Vagina (tissue), 2 donors: ENCODE measurements at regions not wholly inside any gene's neighbourhood (a gene's known extent, or its start where the extent isn't known, plus 50 kb on each side); places are given as distances from the start of the nearest gene placed in this dataset.

Experiments
- DNase-seq, 2 donors: peaks; one replicate each; pipeline ENCODE4 v3.0.0-alpha.2; 2017; ENCODE audit errors: extremely low spot score in 2 of 2
- H3K27ac ChIP-seq: fragments of 200-600 bp; sonication (generic); one replicate; pipeline ENCODE4 v1.5.1; 2019
- H3K27me3 ChIP-seq: fragments of 200-600 bp; sonication (generic); one replicate; pipeline ENCODE4 v1.5.1; 2019
- H3K36me3 ChIP-seq, 2 donors: fragments of 200-600 bp; sonication (generic); one replicate each; pipeline ENCODE4 v1.5.1; 2017 to 2019
- H3K4me1 ChIP-seq: fragments of 200-600 bp; sonication (generic); one replicate; pipeline ENCODE4 v1.5.1; 2019
- H3K4me3 ChIP-seq, 2 donors: fragments of 200-600 bp; sonication (generic); 1 replicate in 1 of 2; 2 replicates in 1 of 2; pipeline ENCODE4 v1.5.1; 2016 to 2019
- H3K9me3 ChIP-seq: fragments of 200-600 bp; sonication (generic); one replicate; pipeline ENCODE4 v1.5.1; 2019
- POLR2A ChIP-seq, 2 donors: fragments of 450-650 bp; IDR thresholded peaks; one replicate each; pipeline ENCODE4 v1.6.1; 2017; ENCODE audit warnings: antibody characterized with exemption in 2 of 2, mild to moderate bottlenecking in 2 of 2, moderate library complexity in 2 of 2
- POLR2AphosphoS5 ChIP-seq, 2 donors: sonication (generic); formaldehyde crosslinking; IDR thresholded peaks; one replicate each; pipeline ENCODE4 v1.9.0; 2017; ENCODE audit warnings: antibody characterized with exemption in 2 of 2, mild to moderate bottlenecking in 2 of 2, low read depth in 1 of 2; ENCODE audit not compliant: insufficient read depth in 1 of 2
- intact Hi-C: fragments of 100-400 bp; cut with DNase I; formaldehyde crosslinking; loops from one replicate; pipeline ENCODE4 v1.15.1; 2023
- TF ChIP-seq, protein P1 (sequence below), 3 experiments: fragments of 450-650 bp in 2 of 3; fragments of 200-600 bp in 1 of 3; sonication (generic) in 1 of 3; IDR thresholded peaks; one replicate each; pipeline ENCODE4 v1.5.1; 2017 to 2019; ENCODE audit warnings: antibody characterized with exemption in 3 of 3, mild to moderate bottlenecking in 2 of 3, moderate library complexity in 2 of 3

DNA sequence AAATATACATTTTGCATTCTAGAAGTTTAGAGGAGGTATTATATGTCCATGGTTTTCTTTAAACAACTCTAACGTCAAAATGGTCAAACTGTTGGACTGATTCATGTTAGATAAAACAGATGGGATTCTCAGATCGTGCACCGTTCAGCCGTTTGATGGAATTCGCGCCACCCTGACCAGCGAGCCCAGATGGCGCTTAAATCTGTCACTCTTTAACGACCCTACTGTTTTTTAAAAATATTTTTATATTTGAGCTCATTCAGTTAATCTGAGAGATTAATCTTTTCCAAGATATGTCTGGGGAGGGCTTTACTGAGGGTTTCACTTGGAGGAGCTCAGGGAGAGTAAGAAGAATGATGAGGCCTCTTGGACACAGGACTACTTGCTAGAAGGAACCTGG, 164.4 kb downstream of the TM9SF2 start:
- DNase-seq = no peak
- Histone ChIP-seq H3K36me3 (no peaks in the 10 kb centered on the region), H3K9me3 (no peaks in the 10 kb centered on the region), H3K4me3 (no peak overlapping the region), H3K27me3 (no peaks in the 10 kb centered on the region), H3K4me1 (no peaks in the 10 kb centered on the region), H3K27ac (no peak overlapping the region)
- TF ChIP-seq, protein P1, sequence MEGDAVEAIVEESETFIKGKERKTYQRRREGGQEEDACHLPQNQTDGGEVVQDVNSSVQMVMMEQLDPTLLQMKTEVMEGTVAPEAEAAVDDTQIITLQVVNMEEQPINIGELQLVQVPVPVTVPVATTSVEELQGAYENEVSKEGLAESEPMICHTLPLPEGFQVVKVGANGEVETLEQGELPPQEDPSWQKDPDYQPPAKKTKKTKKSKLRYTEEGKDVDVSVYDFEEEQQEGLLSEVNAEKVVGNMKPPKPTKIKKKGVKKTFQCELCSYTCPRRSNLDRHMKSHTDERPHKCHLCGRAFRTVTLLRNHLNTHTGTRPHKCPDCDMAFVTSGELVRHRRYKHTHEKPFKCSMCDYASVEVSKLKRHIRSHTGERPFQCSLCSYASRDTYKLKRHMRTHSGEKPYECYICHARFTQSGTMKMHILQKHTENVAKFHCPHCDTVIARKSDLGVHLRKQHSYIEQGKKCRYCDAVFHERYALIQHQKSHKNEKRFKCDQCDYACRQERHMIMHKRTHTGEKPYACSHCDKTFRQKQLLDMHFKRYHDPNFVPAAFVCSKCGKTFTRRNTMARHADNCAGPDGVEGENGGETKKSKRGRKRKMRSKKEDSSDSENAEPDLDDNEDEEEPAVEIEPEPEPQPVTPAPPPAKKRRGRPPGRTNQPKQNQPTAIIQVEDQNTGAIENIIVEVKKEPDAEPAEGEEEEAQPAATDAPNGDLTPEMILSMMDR (IDR thresholded peaks at IDR 0.05) = no peak
- intact Hi-C loops = no loop called here

DNA sequence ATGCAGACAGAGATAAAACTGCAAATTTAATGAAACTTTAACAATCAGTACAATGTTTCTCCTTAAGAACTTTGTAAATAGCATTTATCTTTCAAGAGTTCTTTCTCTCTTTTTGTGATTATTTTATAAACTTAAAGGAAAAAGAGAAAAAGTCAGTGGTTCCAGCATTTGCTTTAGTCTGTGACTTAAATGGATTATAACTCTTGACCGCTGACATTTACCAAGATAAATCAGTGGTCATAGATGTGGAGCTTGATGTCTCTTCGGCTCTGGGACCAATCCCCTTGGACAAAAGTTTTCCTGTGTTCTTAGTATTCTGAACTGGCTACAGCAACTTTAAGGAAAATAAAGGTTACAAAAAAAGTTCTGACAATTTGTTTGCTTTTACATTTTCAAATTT, 162.6 kb downstream of the TM9SF2 start:
- H3K27ac ChIP-seq = no peak overlapping the region
- TF ChIP-seq, protein P1 (IDR thresholded peaks at IDR 0.05) = no peak
- no peak for TF ChIP-seq POLR2A (IDR thresholded peaks at IDR 0.05)
- TF ChIP-seq POLR2AphosphoS5 (IDR thresholded peaks at IDR 0.05; ENCODE audit: insufficient read depth in 1 of 2, low read depth in 1 of 2) = no peak
- no peaks in the 10 kb centered on the region for H3K27me3 ChIP-seq
- intact Hi-C loops = no loop called here
- H3K9me3 ChIP-seq = no peaks in the 10 kb centered on the region
- DNase-seq = no peak
- no peak overlapping the region for H3K4me3 ChIP-seq
- H3K4me1 ChIP-seq = no peaks in the 10 kb centered on the region
- H3K36me3 ChIP-seq = no peaks in the 10 kb centered on the region

DNA sequence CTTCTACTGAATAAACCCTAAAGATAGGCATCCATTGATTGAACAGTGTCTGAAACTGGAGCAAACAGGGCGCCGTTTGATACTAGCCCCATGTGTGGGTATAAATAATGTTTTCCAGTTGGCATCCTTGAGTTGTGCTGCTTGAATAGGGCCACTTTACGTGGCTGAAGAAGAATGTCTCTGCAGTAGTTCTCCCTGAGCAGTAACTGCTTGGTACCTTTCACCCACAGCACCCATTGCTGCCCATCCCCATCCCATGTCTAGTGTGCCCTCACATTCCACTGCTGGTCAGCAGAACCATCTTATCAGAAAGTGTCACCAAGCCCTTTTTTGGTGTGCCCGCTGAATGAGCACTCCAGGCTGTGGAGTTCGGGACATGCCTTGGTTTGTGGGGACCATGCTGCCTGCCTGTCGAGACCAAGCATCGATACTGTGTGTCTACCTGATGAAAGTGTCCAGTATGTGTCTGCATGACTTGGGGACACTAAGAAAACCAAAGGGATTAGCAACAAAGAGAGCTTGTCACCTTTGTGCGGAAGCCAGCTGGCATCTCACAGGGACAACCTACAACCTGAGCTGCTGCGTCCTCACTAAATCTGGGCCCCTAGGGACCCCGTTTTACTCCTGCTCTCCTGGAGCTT, 162.0 kb downstream of the TM9SF2 start:
- H3K27ac ChIP-seq = no peak overlapping the region
- H3K9me3 ChIP-seq = no peaks in the 10 kb centered on the region
- H3K4me3 ChIP-seq = no peak overlapping the region
- H3K27me3 ChIP-seq = no peaks in the 10 kb centered on the region
- intact Hi-C loops = no loop called here
- H3K4me1 ChIP-seq = peaks cover 2% of the 10 kb centered on the region
- TF ChIP-seq POLR2A (IDR thresholded peaks at IDR 0.05) (no peak), POLR2AphosphoS5 (IDR thresholded peaks at IDR 0.05; ENCODE audit: insufficient read depth in 1 of 2, low read depth in 1 of 2) (no peak)
- TF ChIP-seq, protein P1 (IDR thresholded peaks at IDR 0.05) = no peak
- no peak for DNase-seq
- H3K36me3 ChIP-seq = no peaks in the 10 kb centered on the region

DNA sequence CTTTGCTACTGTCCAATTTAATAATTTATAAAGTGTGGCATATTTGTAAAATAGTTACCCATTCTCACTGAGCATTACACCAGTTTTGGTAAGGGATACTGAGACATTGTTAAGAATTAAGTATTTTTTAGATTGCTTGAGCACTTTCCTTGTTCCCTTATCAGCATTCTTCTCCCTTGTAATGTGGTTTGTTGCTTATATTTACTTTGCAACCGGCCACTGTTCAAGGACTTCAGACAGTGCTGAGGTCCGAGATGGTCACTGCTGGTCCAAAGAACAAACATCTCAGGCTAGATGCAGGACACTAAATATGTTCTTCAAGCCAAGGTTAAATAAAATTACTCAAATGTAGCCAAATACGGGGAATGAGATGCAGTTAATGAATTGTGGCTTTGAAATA, 161.4 kb downstream of the TM9SF2 start:
- DNase-seq = no peak
- intact Hi-C loops = no loop called here

DNA sequence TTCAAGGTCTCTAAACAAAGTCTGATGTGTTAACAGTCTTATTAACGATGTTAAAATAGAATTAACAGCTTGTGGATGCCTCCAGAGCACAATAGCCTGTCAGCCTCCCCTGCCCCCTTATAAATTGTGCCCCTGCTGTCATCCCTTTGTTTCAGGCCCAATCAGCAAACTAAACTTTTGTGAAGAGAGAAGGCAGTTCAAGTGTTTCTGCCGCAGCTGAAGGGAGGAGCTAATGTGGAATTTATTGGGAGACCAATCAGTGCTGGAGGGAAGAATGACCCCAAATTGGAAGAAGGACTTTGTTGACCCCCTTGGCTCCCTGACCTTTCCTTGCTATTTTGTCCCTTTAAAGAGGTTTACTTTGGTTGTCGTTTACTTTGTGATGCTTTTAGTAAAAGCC, 160.5 kb downstream of the TM9SF2 start:
- Histone ChIP-seq H3K27ac (no peak overlapping the region), H3K9me3 (no peaks in the 10 kb centered on the region), H3K4me3 (no peak overlapping the region), H3K4me1 (peaks cover 12% of the 10 kb centered on the region), H3K27me3 (no peaks in the 10 kb centered on the region), H3K36me3 (no peaks in the 10 kb centered on the region)
- intact Hi-C loops = no loop called here
- no peak for DNase-seq
- TF ChIP-seq POLR2AphosphoS5 (IDR thresholded peaks at IDR 0.05; ENCODE audit: insufficient read depth in 1 of 2, low read depth in 1 of 2) (no peak), POLR2A (IDR thresholded peaks at IDR 0.05) (no peak)
- TF ChIP-seq, protein P1 (IDR thresholded peaks at IDR 0.05) = no peak

More for the DNA sequence above, 161.4 kb downstream of the TM9SF2 start:
- peaks cover 8% of the 10 kb centered on the region for H3K4me1 ChIP-seq
- no peaks in the 10 kb centered on the region for H3K36me3 ChIP-seq
- H3K4me3 ChIP-seq = no peak overlapping the region
- H3K27ac ChIP-seq = no peak overlapping the region
- TF ChIP-seq, protein P1 (IDR thresholded peaks at IDR 0.05) = no peak
- TF ChIP-seq POLR2A (IDR thresholded peaks at IDR 0.05) (no peak), POLR2AphosphoS5 (IDR thresholded peaks at IDR 0.05; ENCODE audit: insufficient read depth in 1 of 2, low read depth in 1 of 2) (no peak)
- no peaks in the 10 kb centered on the region for H3K27me3 ChIP-seq
- H3K9me3 ChIP-seq = no peaks in the 10 kb centered on the region
